Type B pancreatic cell (in vitro differentiated cells): ENCODE measurements at regions not wholly inside any gene's neighbourhood (a gene's known extent, or its start where the extent isn't known, plus 50 kb on each side); places are given as distances from the start of the nearest gene placed in this dataset.
A peak's percentile ranks its signal among the peaks of the same experiment; 100 is the strongest.

Experiments
- DNase-seq: peaks from one replicate; pipeline ENCODE4 v3.0.0; 2021; ENCODE audit warnings: mixed read lengths; ENCODE audit not compliant: unreplicated experiment; ENCODE audit errors: extremely low spot score
- H3K27ac Mint-ChIP-seq: 2 replicates; pipeline ENCODE4 v1.8.0; 2021; ENCODE audit warnings: mild to moderate bottlenecking, mixed read lengths
- H3K27me3 Mint-ChIP-seq: 2 replicates; pipeline ENCODE4 v1.8.0; 2021; ENCODE audit warnings: mixed read lengths
- H3K36me3 Mint-ChIP-seq: 2 replicates; pipeline ENCODE4 v1.8.0; 2021; ENCODE audit warnings: mixed read lengths
- H3K4me1 Mint-ChIP-seq: one replicate; pipeline ENCODE4 v1.8.0; 2021; ENCODE audit warnings: mixed read lengths; ENCODE audit not compliant: unreplicated experiment
- H3K4me3 Mint-ChIP-seq: 2 replicates; pipeline ENCODE4 v1.8.0; 2021; ENCODE audit warnings: mild to moderate bottlenecking, mixed read lengths
- H3K9me3 Mint-ChIP-seq: 2 replicates; pipeline ENCODE4 v1.8.0; 2021; ENCODE audit warnings: mixed read lengths
- TF ChIP-seq, protein P1 (sequence below): fragments of 200-600 bp; sonication (generic); conservative IDR thresholded peaks from 2 replicates; pipeline ENCODE4 v1.5.0; 2021; ENCODE audit warnings: antibody characterized with exemption, mild to moderate bottlenecking

DNA sequence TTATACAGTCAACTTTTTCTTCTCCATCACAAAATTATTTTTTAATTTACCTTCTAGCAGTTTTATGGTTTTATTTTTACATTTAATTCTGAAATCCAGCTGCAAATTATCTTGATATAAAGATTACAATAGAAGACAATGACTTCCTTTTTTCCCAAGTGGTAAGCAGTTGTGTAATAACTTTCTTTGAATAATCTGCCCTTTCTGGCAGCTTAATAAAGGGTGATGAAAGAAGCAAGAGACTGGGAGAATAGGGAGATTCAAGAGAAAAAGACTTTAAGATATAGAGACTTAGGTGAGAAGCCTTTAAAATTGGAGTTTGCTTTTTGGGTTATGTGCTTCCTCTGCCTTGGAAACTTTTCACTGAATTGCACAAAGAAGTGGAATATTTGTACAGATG lies 100.4 kb upstream of the FREM1 start:
- TF ChIP-seq, protein P1, sequence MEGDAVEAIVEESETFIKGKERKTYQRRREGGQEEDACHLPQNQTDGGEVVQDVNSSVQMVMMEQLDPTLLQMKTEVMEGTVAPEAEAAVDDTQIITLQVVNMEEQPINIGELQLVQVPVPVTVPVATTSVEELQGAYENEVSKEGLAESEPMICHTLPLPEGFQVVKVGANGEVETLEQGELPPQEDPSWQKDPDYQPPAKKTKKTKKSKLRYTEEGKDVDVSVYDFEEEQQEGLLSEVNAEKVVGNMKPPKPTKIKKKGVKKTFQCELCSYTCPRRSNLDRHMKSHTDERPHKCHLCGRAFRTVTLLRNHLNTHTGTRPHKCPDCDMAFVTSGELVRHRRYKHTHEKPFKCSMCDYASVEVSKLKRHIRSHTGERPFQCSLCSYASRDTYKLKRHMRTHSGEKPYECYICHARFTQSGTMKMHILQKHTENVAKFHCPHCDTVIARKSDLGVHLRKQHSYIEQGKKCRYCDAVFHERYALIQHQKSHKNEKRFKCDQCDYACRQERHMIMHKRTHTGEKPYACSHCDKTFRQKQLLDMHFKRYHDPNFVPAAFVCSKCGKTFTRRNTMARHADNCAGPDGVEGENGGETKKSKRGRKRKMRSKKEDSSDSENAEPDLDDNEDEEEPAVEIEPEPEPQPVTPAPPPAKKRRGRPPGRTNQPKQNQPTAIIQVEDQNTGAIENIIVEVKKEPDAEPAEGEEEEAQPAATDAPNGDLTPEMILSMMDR = no peak
- no peaks in the 10 kb centered on the region for H3K36me3 Mint-ChIP-seq
- no peak overlapping the region for H3K27ac Mint-ChIP-seq
- DNase-seq = no peak
- no peaks in the 10 kb centered on the region for H3K9me3 Mint-ChIP-seq
- no peak overlapping the region for H3K4me3 Mint-ChIP-seq
- H3K4me1 Mint-ChIP-seq = peaks cover 5% of the 10 kb centered on the region
- H3K27me3 Mint-ChIP-seq = no peaks in the 10 kb centered on the region

- Mint-ChIP-seq H3K27ac (no peak overlapping the region), H3K4me1 (peaks cover under 1% of the 10 kb centered on the region), H3K4me3 (no peak overlapping the region), H3K27me3 (no peaks in the 10 kb centered on the region), H3K9me3 (no peaks in the 10 kb centered on the region), H3K36me3 (no peaks in the 10 kb centered on the region)
- DNase-seq = no peak
- TF ChIP-seq, protein P1 = no peak
Measured at GRCh38 chr9:15007698-15008097, 97.5 kb upstream of the FREM1 start.

GRCh38 chr9:14994738-14995137 lies 84.5 kb upstream of the FREM1 start:
- Mint-ChIP-seq H3K27me3 (peaks cover 10% of the 10 kb centered on the region), H3K4me3 (no peak overlapping the region), H3K27ac (no peak overlapping the region), H3K9me3 (peaks cover 6% of the 10 kb centered on the region), H3K4me1 (peaks cover 14% of the 10 kb centered on the region), H3K36me3 (no peaks in the 10 kb centered on the region)
- no peak for DNase-seq
- TF ChIP-seq, protein P1 = no peak

DNA sequence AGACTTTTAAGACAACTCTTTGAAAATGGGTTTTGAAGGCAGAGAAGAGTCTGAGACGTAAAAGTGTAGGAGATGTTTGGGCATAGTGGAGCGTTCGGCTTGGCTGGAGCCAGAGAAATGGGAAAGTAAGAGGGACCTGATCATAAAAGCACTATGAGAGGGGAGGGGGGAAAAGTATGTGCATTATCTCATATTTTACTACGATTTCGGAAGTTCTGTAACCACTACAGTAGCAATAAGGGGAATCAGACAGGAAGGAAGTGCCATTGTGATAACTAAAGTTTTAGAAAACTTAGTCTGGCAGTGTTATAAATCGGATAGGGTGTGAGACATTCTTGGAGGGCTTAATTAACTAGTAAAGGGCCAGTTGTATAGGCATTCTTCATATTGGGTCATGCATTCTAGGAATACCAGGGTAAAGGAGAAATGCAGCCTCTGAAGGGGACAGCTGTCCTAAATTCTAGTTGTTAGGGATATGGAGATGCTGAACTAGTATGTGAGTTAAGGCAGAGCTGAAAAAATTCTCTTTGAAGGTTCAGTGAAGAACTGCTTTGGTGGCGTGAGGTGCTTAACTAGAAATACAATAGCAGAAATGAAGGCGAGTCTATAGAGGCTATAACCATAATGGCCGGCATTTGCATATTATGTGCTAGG lies 83.8 kb upstream of the FREM1 start:
- Mint-ChIP-seq H3K9me3 (peaks cover 6% of the 10 kb centered on the region), H3K4me1 (peaks cover 14% of the 10 kb centered on the region), H3K36me3 (no peaks in the 10 kb centered on the region), H3K27ac (peak overlapping the region; percentile 27), H3K4me3 (peak overlapping the region; percentile 90), H3K27me3 (peaks cover 10% of the 10 kb centered on the region)
- DNase-seq = no peak
- TF ChIP-seq, protein P1 = no peak

GRCh38 chr9:14993061-14993800 lies 83.0 kb upstream of the FREM1 start:
- Mint-ChIP-seq H3K27me3 (peaks cover 10% of the 10 kb centered on the region), H3K4me3 (peak overlapping the region; percentile 90), H3K36me3 (no peaks in the 10 kb centered on the region), H3K4me1 (peaks cover 14% of the 10 kb centered on the region), H3K9me3 (peaks cover 6% of the 10 kb centered on the region), H3K27ac (peak overlapping the region; percentile 54)
- TF ChIP-seq, protein P1 = no peak
- peak; percentile 91 for DNase-seq
